Adrenal gland (tissue), 5 donors: ENCODE measurements at regions not wholly inside any gene's neighbourhood (a gene's known extent, or its start where the extent isn't known, plus 50 kb on each side); places are given as distances from the start of the nearest gene placed in this dataset.

Experiments
- CTCF ChIP-seq, 6 experiments: fragments of 450-650 bp in 4 of 6; fragments of 200-600 bp in 2 of 6; sonication (generic) in 1 of 6; IDR thresholded peaks; 1 replicate in 5 of 6; 2 replicates in 1 of 6; pipeline versions ENCODE4 v1.5.1 to v1.8.0; 2016 to 2021; ENCODE audit warnings: antibody characterized with exemption in 6 of 6, mild to moderate bottlenecking in 2 of 6, moderate library complexity in 1 of 6
- POLR2A ChIP-seq, 2 donors: fragments of 450-650 bp; IDR thresholded peaks; one replicate each; pipeline ENCODE4 v1.6.1; 2017; ENCODE audit warnings: antibody characterized with exemption in 2 of 2, mild to moderate bottlenecking in 2 of 2, moderate library complexity in 1 of 2
- donor health status: DM: no; HTN: no; CAD: no.

- TF ChIP-seq CTCF (IDR thresholded peaks at IDR 0.05) (no peak), POLR2A (IDR thresholded peaks at IDR 0.05) (no peak)
Measured at GRCh38 chr11:129613071-129613470, 202.6 kb upstream of the TMEM45B start.
